Panc1 (cell line): ENCODE measurements at regions not wholly inside any gene's neighbourhood (a gene's known extent, or its start where the extent isn't known, plus 50 kb on each side); places are given as distances from the start of the nearest gene placed in this dataset.

Experiments
- ATAC-seq: fragments of 200-7000 bp; cut with Tn5 transposase; 2 replicates; pipeline ENCODE4 v1.9.1; 2020; ENCODE audit warnings: mild to moderate bottlenecking, moderate library complexity
- BruUV-seq: library from RNA; stranded (reverse); fragments of 400-500 nt; replicated peaks from 2 replicates; lab custom pipeline; 2021; lab: Mats Ljungman, UMichigan
- CTCF ChIA-PET: fragments of 300-600 bp; sonication (Branson Sonifier 250); formaldehyde crosslinking; loops from one replicate; lab custom pipeline; 2022; ENCODE audit warnings: antibody characterized with exemption; lab: Charles Lee
- POLR2A ChIA-PET: fragments of 300-600 bp; sonication (Branson Sonifier 250); formaldehyde crosslinking; loops from one replicate; lab custom pipeline; 2022; ENCODE audit warnings: antibody characterized with exemption; lab: Charles Lee
- DNase-seq: peaks from one replicate; pipeline ENCODE4 v3.0.0-alpha.2; 2010; ENCODE audit warnings: low read depth, low spot score
- H3K27ac ChIP-seq: 2 replicates; pipeline ENCODE4 v1.5.1; 2011; ENCODE audit warnings: mild to moderate bottlenecking, low read length, inconsistent platforms
- H3K27me3 ChIP-seq: fragments of 200-500 bp; sonication (Bioruptor generic); 2 replicates; pipeline ENCODE4 v1.6.0; 2014; ENCODE audit warnings: low read length, inconsistent platforms; ENCODE audit not compliant: control insufficient read depth, insufficient read depth
- H3K36me3 ChIP-seq: fragments of 200-500 bp; sonication (Bioruptor generic); 2 replicates; pipeline ENCODE4 v1.5.1; 2014; ENCODE audit warnings: inconsistent platforms, mild to moderate bottlenecking, low read length, moderate library complexity; ENCODE audit not compliant: control insufficient read depth, insufficient read depth
- H3K4me1 ChIP-seq: 2 replicates; pipeline ENCODE4 v1.5.1; 2011; ENCODE audit warnings: inconsistent platforms, mild to moderate bottlenecking, low read length, moderate library complexity; ENCODE audit not compliant: control insufficient read depth, insufficient read depth
- H3K4me3 ChIP-seq, 2 experiments: 2 replicates each; pipeline ENCODE4 v1.5.1; 2011 to 2012; ENCODE audit warnings: low read depth in 2 of 2, low read length in 2 of 2, mild to moderate bottlenecking in 2 of 2, inconsistent platforms in 1 of 2, moderate library complexity in 1 of 2
- H3K9me3 ChIP-seq: fragments of 200-500 bp; sonication (Bioruptor generic); 2 replicates; pipeline ENCODE4 v1.5.1; 2014; ENCODE audit warnings: low read depth, mild to moderate bottlenecking, inconsistent platforms, low read length, moderate library complexity; ENCODE audit not compliant: control insufficient read depth, insufficient read depth
- CTCF ChIP-seq: fragments of 450-650 bp; IDR thresholded peaks from 2 replicates; pipeline ENCODE4 v1.5.1; 2017; ENCODE audit warnings: mild to moderate bottlenecking
- POLR2AphosphoS5 ChIP-seq: IDR thresholded peaks from 2 replicates; pipeline ENCODE4 v1.6.1; 2012; ENCODE audit warnings: mild to moderate bottlenecking, low read depth, low read length, moderate library complexity
- SIN3A ChIP-seq: IDR thresholded peaks from 2 replicates; pipeline ENCODE4 v1.6.1; 2012; ENCODE audit warnings: low read depth, mild to moderate bottlenecking, low read length, moderate library complexity, borderline replicate concordance; ENCODE audit not compliant: insufficient read depth
- TCF7L2 ChIP-seq: IDR thresholded peaks from 2 replicates; pipeline ENCODE4 v1.6.1; 2011; ENCODE audit warnings: mild to moderate bottlenecking, low read depth, low read length, inconsistent platforms
- in situ Hi-C: cut with HindIII; loops from 2 replicates; pipeline ENCODE4 v1.10.0; 2016; ENCODE audit warnings: low sequenced_read_pairs, low pct_unique_long_range_greater_than_20kb
- intact Hi-C: fragments of 100-400 bp; cut with micrococcal nuclease; formaldehyde crosslinking; loops from one replicate; pipeline ENCODE4 v1.10.0; 2022; ENCODE audit not compliant: unreplicated experiment
- TF ChIP-seq, protein P1 (sequence below), 2 experiments: IDR thresholded peaks; 2 replicates each; pipeline ENCODE4 v1.6.1; 2011 to 2012; ENCODE audit warnings: low read depth in 2 of 2, control low read depth in 1 of 2, low read length in 1 of 2, mild to moderate bottlenecking in 1 of 2, moderate library complexity in 1 of 2; ENCODE audit not compliant: insufficient read depth in 1 of 2

- intact Hi-C loops = no loop called here
- in situ Hi-C loops = no loop called here
- Histone ChIP-seq H3K27me3 (no peaks in the 10 kb centered on the region; the same call in 1 of the 2 replicates), H3K27ac (no peak overlapping the region), H3K36me3 (no peaks in the 10 kb centered on the region), H3K4me3 (no peak overlapping the region), H3K9me3 (no peaks in the 10 kb centered on the region), H3K4me1 (no peaks in the 10 kb centered on the region)
- CTCF ChIA-PET = no interaction called here
- no TSS peak for BruUV-seq
- TF ChIP-seq TCF7L2 (no peak), SIN3A (no peak), POLR2AphosphoS5 (no peak), CTCF (no peak)
- TF ChIP-seq, protein P1, sequence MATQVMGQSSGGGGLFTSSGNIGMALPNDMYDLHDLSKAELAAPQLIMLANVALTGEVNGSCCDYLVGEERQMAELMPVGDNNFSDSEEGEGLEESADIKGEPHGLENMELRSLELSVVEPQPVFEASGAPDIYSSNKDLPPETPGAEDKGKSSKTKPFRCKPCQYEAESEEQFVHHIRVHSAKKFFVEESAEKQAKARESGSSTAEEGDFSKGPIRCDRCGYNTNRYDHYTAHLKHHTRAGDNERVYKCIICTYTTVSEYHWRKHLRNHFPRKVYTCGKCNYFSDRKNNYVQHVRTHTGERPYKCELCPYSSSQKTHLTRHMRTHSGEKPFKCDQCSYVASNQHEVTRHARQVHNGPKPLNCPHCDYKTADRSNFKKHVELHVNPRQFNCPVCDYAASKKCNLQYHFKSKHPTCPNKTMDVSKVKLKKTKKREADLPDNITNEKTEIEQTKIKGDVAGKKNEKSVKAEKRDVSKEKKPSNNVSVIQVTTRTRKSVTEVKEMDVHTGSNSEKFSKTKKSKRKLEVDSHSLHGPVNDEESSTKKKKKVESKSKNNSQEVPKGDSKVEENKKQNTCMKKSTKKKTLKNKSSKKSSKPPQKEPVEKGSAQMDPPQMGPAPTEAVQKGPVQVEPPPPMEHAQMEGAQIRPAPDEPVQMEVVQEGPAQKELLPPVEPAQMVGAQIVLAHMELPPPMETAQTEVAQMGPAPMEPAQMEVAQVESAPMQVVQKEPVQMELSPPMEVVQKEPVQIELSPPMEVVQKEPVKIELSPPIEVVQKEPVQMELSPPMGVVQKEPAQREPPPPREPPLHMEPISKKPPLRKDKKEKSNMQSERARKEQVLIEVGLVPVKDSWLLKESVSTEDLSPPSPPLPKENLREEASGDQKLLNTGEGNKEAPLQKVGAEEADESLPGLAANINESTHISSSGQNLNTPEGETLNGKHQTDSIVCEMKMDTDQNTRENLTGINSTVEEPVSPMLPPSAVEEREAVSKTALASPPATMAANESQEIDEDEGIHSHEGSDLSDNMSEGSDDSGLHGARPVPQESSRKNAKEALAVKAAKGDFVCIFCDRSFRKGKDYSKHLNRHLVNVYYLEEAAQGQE (IDR thresholded peaks at IDR 0.05; ENCODE audit: insufficient read depth in 1 of 2, low read depth in 2 of 2, low read length in 1 of 2) = no peak
- POLR2A ChIA-PET = no interaction called here
- DNase-seq (no peak), ATAC-seq (no peak)
Observed at GRCh38 chr6:79375635-79376337, 141.3 kb upstream of the HMGN3 start.

GRCh38 chr6:79374308-79374707, 139.8 kb upstream of the HMGN3 start:
- no peaks in the 10 kb centered on the region for H3K4me1 ChIP-seq
- in situ Hi-C loops = no loop called here
- intact Hi-C loops = no loop called here
- H3K9me3 ChIP-seq = no peaks in the 10 kb centered on the region
- no peak for DNase-seq
- TF ChIP-seq SIN3A (no peak), CTCF (no peak), TCF7L2 (no peak)
- TF ChIP-seq, protein P1 (IDR thresholded peaks at IDR 0.05; ENCODE audit: insufficient read depth in 1 of 2, low read depth in 2 of 2, low read length in 1 of 2) = no peak
- H3K4me3 ChIP-seq = no peak overlapping the region
- POLR2A ChIA-PET = no interaction called here
- CTCF ChIA-PET = no interaction called here
- no peaks in the 10 kb centered on the region for H3K36me3 ChIP-seq
- ATAC-seq = no peak
- no peak overlapping the region for H3K27ac ChIP-seq
- no TSS peak for BruUV-seq
- H3K27me3 ChIP-seq = no peaks in the 10 kb centered on the region; the same call in 1 of the 2 replicates
